HG02610 (cell line): ENCODE measurements at regions not wholly inside any gene's neighbourhood (a gene's known extent, or its start where the extent isn't known, plus 50 kb on each side); places are given as distances from the start of the nearest gene placed in this dataset.
"Not testable (repeated sequence)": the region's sequence is repeated elsewhere in the genome, so short reads cannot be mapped to it uniquely, and the experiment has no call there.

ENCODE experiments used
- ATAC-seq: cut with Tn5 transposase; IDR thresholded peaks from one replicate; pipeline ENCODE4 v1.9.1; 2021; ENCODE audit warnings: mild to moderate bottlenecking, moderate library complexity; ENCODE audit not compliant: unreplicated experiment

- no peak for ATAC-seq
Observed at GRCh38 chr2:185984670-185985069, 246.1 kb downstream of the FSIP2 start.

GRCh38 chr2:185988907-185989306 is 250.3 kb downstream of the FSIP2 start:
- not testable (repeated sequence) for ATAC-seq

GRCh38 chr2:185990861-185991525 is 252.4 kb downstream of the FSIP2 start:
- ATAC-seq, result no peak

- ATAC-seq, result no peak
Observed at GRCh38 chr2:185998562-185999070, 260.0 kb downstream of the FSIP2 start.

GRCh38 chr2:186009341-186009740 is 270.7 kb downstream of the FSIP2 start:
- ATAC-seq, result no peak

- peak; percentile 81 for ATAC-seq
Observed at GRCh38 chr2:186017278-186017677, 278.7 kb downstream of the FSIP2 start.

DNA sequence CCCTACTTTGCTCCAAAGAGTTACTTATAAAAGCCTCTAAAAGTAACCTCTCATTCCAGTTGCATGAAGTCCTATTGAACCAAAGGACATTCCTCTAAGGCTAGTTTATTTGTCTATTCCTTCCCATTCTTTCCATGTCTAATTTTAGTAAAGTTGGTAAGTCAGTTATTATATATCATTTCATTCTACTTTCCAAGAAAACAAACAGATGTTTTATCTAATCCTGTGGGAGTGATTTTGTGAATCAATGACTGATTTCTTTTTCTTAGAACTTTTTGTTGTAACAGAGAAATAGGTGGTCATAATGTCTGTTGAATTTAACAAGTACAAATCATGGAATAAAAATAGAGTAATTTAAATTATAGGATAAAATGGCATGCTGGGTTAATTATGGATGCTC is 286.3 kb downstream of the FSIP2 start:
- ATAC-seq, result no peak

- no peak for ATAC-seq
Observed at GRCh38 chr2:186027922-186028321, 289.3 kb downstream of the FSIP2 start.

DNA sequence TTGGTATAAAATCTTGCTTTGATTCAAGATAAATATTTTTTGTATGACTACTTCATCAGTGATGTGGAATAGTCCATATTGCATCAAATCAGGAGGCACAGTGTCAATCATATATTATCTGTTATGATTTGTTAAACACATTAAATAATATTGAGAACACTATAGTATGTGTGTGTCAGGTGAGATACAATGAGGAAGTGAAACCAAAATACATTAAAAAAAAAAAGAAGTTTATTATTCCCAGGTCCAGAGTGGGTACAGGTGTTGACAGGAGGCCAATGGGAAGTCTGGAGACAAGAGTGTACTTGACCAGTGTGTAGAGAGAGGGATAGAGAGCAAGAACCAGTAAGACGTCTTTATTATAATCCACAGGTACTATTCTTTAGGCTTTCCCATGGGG is 292.6 kb downstream of the FSIP2 start:
- ATAC-seq, result no peak

DNA sequence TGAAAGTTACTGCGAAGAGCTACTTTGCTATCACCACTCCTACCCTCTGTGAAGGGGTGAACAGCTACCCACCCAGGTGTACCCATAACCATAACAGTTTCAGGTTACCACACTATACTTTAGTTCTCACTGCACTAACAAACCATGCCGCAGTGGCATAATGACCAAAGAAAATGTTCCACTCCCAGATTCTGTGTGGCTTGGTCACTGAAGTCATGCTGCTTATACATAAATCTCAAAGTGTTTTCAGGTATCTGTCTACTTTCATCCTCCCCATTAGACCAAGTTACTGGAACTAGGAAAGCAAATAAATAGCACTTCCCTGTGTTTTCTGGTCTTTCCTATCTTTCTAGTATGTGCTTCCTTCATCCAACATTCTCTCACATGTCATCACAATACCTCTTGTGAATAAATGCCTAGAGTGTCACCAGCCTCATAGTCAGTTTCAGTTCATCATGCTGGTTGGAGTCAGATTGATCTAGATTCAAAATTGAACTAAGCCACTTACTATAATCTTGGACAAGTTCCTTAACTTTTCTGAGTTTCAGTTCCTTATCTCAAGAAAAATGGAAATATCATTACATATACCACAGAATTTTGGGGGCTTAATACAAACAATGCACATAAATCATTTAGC is 293.6 kb downstream of the FSIP2 start:
- ATAC-seq, result no peak

DNA sequence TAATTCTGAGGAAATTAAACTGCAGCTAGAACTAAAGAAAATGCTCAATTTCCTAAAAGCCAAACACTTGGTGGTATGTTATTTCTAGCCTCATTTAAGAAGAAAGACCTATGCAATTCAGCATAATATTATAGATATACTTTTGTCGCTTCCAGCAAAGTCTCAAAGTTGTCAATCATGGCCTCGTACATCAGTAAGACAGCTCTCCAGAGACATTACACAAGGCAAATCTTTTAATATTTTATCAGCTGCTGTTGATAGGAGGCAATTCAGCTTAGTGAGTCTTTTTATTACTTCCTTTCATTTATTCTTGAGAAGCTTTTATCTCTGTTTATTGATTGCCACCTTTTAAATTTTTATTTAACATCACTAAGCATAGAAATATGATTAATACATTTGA is 294.3 kb downstream of the FSIP2 start:
- no peak for ATAC-seq

GRCh38 chr2:186033541-186033940 is 294.9 kb downstream of the FSIP2 start:
- ATAC-seq, result no peak

GRCh38 chr2:186036862-186037449 is 298.4 kb downstream of the FSIP2 start:
- no peak for ATAC-seq

DNA sequence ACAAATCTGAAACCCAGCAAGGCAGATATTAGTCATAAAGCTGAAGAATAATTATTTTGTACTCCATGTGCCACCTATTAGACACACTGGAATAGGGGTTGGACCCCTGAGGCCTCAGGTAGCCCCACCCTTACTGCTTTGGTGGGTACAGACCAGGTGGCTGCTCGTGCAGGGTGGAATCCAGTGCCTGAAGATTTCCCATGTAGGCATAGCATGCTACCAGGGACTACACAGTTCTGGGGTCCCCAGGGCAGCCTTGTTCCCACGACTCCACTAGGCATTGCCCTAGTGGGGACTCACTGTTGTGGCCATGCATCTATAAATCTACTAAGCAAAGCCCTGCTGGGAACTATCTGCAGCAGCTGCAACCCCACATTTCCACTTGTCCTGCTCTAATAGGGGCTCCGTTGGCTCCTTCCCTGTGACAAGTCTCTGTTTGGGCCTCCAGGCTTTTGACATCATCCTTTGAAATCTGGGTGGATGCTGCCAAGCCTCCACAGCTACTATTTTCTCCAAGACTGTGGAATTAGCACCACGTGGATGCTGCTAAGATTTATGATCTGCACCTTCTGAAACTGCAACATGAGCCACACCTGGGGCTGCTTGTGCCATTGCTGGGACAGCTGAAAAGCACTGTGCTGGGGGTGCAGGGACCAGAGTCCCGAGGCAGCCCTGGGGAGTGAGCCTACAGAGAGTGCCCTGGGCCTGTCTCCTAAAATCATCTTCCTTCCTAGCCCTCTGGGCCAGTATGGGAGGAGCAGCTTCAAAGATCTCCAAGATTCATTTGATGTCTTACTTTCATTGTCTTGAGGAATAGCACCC is 303.8 kb downstream of the FSIP2 start:
- no peak for ATAC-seq

GRCh38 chr2:186044761-186045160 is 306.2 kb downstream of the FSIP2 start:
- no peak for ATAC-seq

DNA sequence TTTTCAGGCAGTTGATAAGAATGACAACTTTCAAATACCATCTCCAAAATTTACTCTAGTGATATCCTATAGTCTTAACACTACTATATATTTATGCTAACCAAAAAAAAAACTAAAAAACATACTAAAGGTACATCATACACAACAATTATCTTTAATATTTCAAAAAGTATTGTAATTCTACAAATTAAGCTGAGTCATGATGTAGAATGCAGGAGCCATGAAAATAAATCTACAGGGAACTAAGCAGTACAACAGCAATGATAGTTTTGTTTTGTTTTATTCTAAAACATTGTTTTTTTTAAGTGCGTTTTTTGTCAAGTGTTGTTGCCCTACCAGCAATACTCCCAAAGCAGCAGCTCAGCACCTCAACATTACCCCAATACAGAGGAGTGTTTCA is 314.3 kb downstream of the FSIP2 start:
- ATAC-seq, result no peak

- no peak for ATAC-seq
Observed at GRCh38 chr2:186058614-186059013, 320.0 kb downstream of the FSIP2 start.

DNA sequence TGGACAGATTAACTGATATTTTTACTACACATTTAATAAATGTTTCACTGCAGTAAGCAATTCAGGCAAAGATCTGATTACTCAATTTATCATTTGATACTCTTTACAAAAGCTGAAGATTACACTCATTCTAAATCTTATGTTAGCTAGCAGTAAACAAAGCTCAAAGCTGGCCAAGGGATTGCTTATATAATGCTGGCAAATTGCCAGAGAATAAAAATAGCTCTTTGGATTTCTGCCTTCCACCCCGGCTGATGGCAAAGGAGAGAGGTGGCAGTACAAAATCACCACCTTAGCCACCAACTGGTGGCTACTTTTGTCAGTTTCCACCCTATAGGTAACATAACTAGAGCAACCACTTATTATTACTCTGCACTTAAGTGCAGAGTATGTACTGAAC is 320.5 kb downstream of the FSIP2 start:
- no peak for ATAC-seq

DNA sequence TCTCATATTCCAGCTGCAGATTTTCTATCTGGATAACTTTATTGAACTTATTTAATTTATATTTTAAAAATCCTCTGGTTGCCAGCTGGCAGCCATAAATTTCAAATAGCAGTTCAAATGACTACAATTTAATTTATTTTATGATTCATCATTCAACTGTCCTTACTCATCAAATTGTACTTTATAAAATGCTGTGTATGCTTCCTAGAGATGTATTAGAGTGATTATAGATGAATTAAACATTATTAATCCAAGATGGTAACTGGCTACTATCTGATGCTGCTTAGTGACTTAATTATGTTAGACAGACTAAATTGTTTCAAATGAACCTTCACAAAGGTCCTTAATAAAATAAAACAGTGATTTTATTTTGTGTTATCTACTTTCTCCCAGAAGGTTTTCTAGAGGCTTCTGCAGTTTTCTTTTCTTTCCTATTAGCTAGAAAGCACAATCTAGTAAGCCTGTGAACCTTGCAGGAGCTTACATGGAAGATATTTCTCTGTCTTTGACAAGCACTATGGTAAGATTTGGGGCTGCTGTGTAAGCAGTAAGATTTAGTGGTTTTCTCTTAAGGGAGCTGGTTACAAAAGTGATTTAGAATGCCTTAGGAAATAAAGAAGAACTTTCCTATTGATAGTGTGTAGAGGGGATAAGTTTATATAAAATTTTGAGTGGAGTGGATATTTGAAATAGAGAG is 322.3 kb downstream of the FSIP2 start:
- no peak for ATAC-seq

DNA sequence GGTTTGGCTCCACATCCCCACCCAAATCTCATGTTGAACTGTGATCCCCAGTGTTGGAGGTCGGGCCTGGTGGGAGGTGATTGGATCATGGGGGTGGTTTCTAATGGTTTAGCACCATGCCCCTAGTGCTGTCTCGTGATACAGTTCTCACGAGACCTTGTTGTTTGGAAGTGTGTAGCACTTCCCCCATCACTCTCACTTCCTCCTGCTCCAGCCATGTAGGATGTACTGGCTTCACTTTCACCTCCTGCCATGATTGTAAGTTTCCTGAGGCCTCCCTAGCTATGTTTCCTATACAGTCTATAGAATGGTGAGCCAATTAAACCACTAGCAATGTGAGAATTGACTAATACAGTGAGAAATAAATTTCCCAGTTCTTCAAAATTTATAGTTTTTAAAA is 325.9 kb downstream of the FSIP2 start:
- no peak for ATAC-seq

DNA sequence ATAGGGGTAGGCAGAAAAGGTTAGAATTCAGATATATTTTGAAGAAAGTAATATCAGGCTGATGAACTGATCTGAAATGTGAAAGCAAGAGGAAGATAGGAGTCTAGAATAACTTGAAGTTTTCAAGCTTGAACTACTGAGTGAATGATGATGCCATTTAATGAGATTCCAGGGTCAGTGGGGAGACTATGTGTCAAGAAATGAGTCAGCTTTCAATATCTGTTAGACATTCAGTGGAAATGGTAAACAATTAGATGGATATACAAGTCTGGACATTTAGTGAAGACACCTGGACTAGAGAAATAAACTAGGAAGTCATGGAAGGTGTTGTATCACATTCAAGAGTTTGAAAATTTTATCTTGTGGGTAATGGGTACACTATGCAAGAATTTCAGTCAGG is 326.9 kb downstream of the FSIP2 start:
- no peak for ATAC-seq
